IMR-90 (cell line): ENCODE measurements at regions not wholly inside any gene's neighbourhood (a gene's known extent, or its start where the extent isn't known, plus 50 kb on each side); places are given as distances from the start of the nearest gene placed in this dataset.

Experiments
- ATAC-seq: fragments of 200-7000 bp; cut with Tn5 transposase; 2 replicates; pipeline ENCODE4 v1.9.1; 2020; ENCODE audit warnings: low read depth, mild to moderate bottlenecking, moderate library complexity
- BruUV-seq: library from RNA; stranded (reverse); fragments of 400-500 nt; replicated peaks from 2 replicates; lab custom pipeline; 2021; lab: Mats Ljungman, UMichigan
- CTCF ChIA-PET: fragments of 300-600 bp; formaldehyde crosslinking; extraction: SDS; loops from one replicate; lab custom pipeline; 2021; ENCODE audit warnings: antibody characterized with exemption; lab: Yijun Ruan, JAX
- POLR2A ChIA-PET: fragments of 300-600 bp; sonication (Branson Sonifier 250); formaldehyde crosslinking; loops from one replicate; lab custom pipeline; 2022; ENCODE audit warnings: antibody characterized with exemption; ENCODE audit not compliant: unreplicated experiment; lab: Charles Lee
- DNase-seq: peaks from one replicate; pipeline ENCODE4 v3.0.0; 2013
- H2AFZ ChIP-seq: replicated peaks from 2 replicates; pipeline ENCODE3; 2013; ENCODE audit warnings: low read length, mild to moderate bottlenecking; ENCODE audit not compliant: poor library complexity
- H2AK5ac ChIP-seq: 2 replicates; pipeline ENCODE4 v1.6.1; 2013; ENCODE audit warnings: low read depth, low read length, inconsistent platforms
- H2AK9ac ChIP-seq: replicated peaks from 2 replicates; pipeline ENCODE3; 2013; ENCODE audit warnings: mild to moderate bottlenecking, low read depth, low read length, moderate library complexity; ENCODE audit not compliant: poor library complexity
- H2BK120ac ChIP-seq: 2 replicates; pipeline ENCODE4 v1.6.1; 2013; ENCODE audit warnings: low read depth, low read length, inconsistent platforms
- H2BK15ac ChIP-seq: 3 replicates; pipeline ENCODE4 v1.6.1; 2013; ENCODE audit warnings: low read depth, low read length, inconsistent platforms
- H2BK20ac ChIP-seq: 2 replicates; pipeline ENCODE4 v1.6.1; 2013; ENCODE audit warnings: low read depth, mild to moderate bottlenecking, inconsistent platforms, low read length, moderate library complexity
- H2BK5ac ChIP-seq: 2 replicates; pipeline ENCODE4 v1.6.1; 2013; ENCODE audit warnings: mild to moderate bottlenecking, low read depth, low read length, inconsistent platforms; ENCODE audit not compliant: poor library complexity, severe bottlenecking
- H3K14ac ChIP-seq: replicated peaks from 2 replicates; pipeline ENCODE4 v1.6.1; 2013; ENCODE audit warnings: low read depth, low read length, inconsistent platforms
- H3K18ac ChIP-seq: 2 replicates; pipeline ENCODE4 v1.6.1; 2013; ENCODE audit warnings: low read depth, low read length, control low read depth
- H3K23ac ChIP-seq: 2 replicates; pipeline ENCODE4 v1.6.1; 2013; ENCODE audit warnings: low read depth, low read length, inconsistent platforms
- H3K27ac ChIP-seq: 2 replicates; pipeline ENCODE4 v1.5.1; 2013; ENCODE audit warnings: mild to moderate bottlenecking, control low read depth, low read length; ENCODE audit not compliant: insufficient read depth
- H3K27me3 ChIP-seq: 2 replicates; pipeline ENCODE4 v1.6.1; 2013; ENCODE audit warnings: low read length; ENCODE audit not compliant: control insufficient read depth, insufficient read depth
- H3K36me3 ChIP-seq: 2 replicates; pipeline ENCODE4 v1.6.1; 2013; ENCODE audit warnings: low read length, mixed read lengths; ENCODE audit not compliant: control insufficient read depth, insufficient read depth
- H3K4ac ChIP-seq: 2 replicates; pipeline ENCODE4 v1.6.1; 2013; ENCODE audit warnings: low read depth, low read length, inconsistent platforms
- H3K4me1 ChIP-seq: 2 replicates; pipeline ENCODE4 v1.6.1; 2013; ENCODE audit warnings: low read length, mixed read lengths; ENCODE audit not compliant: control insufficient read depth, insufficient read depth
- H3K4me2 ChIP-seq: 2 replicates; pipeline ENCODE4 v1.6.1; 2013; ENCODE audit warnings: low read depth, mild to moderate bottlenecking, control low read depth, low read length, moderate library complexity
- H3K4me3 ChIP-seq: 2 replicates; pipeline ENCODE4 v1.5.1; 2013; ENCODE audit warnings: low read depth, mild to moderate bottlenecking, control low read depth, low read length, moderate library complexity; ENCODE audit not compliant: insufficient read depth
- H3K56ac ChIP-seq: 2 replicates; pipeline ENCODE4 v1.6.1; 2013; ENCODE audit warnings: low read length, inconsistent platforms; ENCODE audit not compliant: insufficient read depth; ENCODE audit errors: extremely low read depth
- H3K79me1 ChIP-seq, 2 experiments: 2 replicates each; pipeline ENCODE4 v1.6.1; 2013; ENCODE audit warnings: low read length in 2 of 2, inconsistent platforms in 1 of 2, low read depth in 1 of 2
- H3K9ac ChIP-seq: 2 replicates; pipeline ENCODE4 v1.6.1; 2013; ENCODE audit warnings: low read depth, low read length, control low read depth
- H3K9me1 ChIP-seq: 2 replicates; pipeline ENCODE4 v1.6.1; 2013; ENCODE audit warnings: low read length, inconsistent platforms; ENCODE audit not compliant: insufficient read depth
- H3K9me3 ChIP-seq: 2 replicates; pipeline ENCODE4 v1.6.1; 2013; ENCODE audit warnings: low read length; ENCODE audit not compliant: control insufficient read depth, insufficient read depth
- H4K20me1 ChIP-seq: 2 replicates; pipeline ENCODE4 v1.6.1; 2013; ENCODE audit warnings: low read length, inconsistent platforms; ENCODE audit not compliant: insufficient read depth
- H4K5ac ChIP-seq: 2 replicates; pipeline ENCODE4 v1.6.1; 2013; ENCODE audit warnings: mild to moderate bottlenecking, low read depth, low read length, control low read depth
- H4K8ac ChIP-seq, 2 experiments: 2 replicates each; pipeline ENCODE4 v1.6.1; 2013; ENCODE audit warnings: low read depth in 2 of 2, low read length in 2 of 2, control low read depth in 1 of 2, inconsistent platforms in 1 of 2
- H4K91ac ChIP-seq: 2 replicates; pipeline ENCODE4 v1.6.1; 2013; ENCODE audit warnings: low read depth, low read length, inconsistent platforms; ENCODE audit not compliant: insufficient read depth
- BHLHE40 ChIP-seq: fragments of 150-350 bp; IDR thresholded peaks from 2 replicates; pipeline ENCODE4 v1.6.1; 2016; ENCODE audit warnings: mild to moderate bottlenecking, low read depth, low read length
- CEBPB ChIP-seq: IDR thresholded peaks from 2 replicates; pipeline ENCODE4 v1.6.1; 2012; ENCODE audit warnings: low read depth, low read length, improper control_type of control experiment
- CHD1 ChIP-seq: IDR thresholded peaks from 2 replicates; pipeline ENCODE4 v1.6.1; 2012; ENCODE audit warnings: low read depth, low read length, improper control_type of control experiment
- CTCF ChIP-seq: conservative IDR thresholded peaks from 2 replicates; pipeline ENCODE4 v1.5.1; 2012; ENCODE audit warnings: mild to moderate bottlenecking, low read depth, low read length, improper control_type of control experiment
- FOS ChIP-seq: fragments of 150-350 bp; IDR thresholded peaks from 2 replicates; pipeline ENCODE4 v1.6.1; 2016; ENCODE audit warnings: low read depth, low read length
- MAFK ChIP-seq: IDR thresholded peaks from 2 replicates; pipeline ENCODE4 v1.6.1; 2012; ENCODE audit warnings: low read depth, low read length, improper control_type of control experiment
- MAZ ChIP-seq: IDR thresholded peaks from 2 replicates; pipeline ENCODE4 v1.6.1; 2012; ENCODE audit warnings: low read depth, mild to moderate bottlenecking, low read length, improper control_type of control experiment, moderate library complexity, borderline replicate concordance
- MXI1 ChIP-seq: IDR thresholded peaks from 2 replicates; pipeline ENCODE4 v1.6.1; 2012; ENCODE audit warnings: low read depth, mild to moderate bottlenecking, low read length, moderate library complexity, borderline replicate concordance
- NFE2L2 ChIP-seq: fragments of 150-350 bp; IDR thresholded peaks from 2 replicates; pipeline ENCODE4 v1.6.1; 2016; ENCODE audit warnings: low read depth, mild to moderate bottlenecking, low read length
- POLR2A ChIP-seq: IDR thresholded peaks from 2 replicates; pipeline ENCODE4 v1.6.1; 2012; ENCODE audit warnings: mild to moderate bottlenecking, low read depth, low read length
- RAD21 ChIP-seq: IDR thresholded peaks from 2 replicates; pipeline ENCODE4 v1.6.1; 2012; ENCODE audit warnings: low read length, improper control_type of control experiment
- RCOR1 ChIP-seq: IDR thresholded peaks from 2 replicates; pipeline ENCODE4 v1.6.1; 2012; ENCODE audit warnings: mild to moderate bottlenecking, low read length, improper control_type of control experiment; ENCODE audit not compliant: insufficient replicate concordance
- RFX5 ChIP-seq: IDR thresholded peaks from 2 replicates; pipeline ENCODE4 v1.8.0; 2012; ENCODE audit warnings: low read depth, mild to moderate bottlenecking, low read length, moderate library complexity
- SMC3 ChIP-seq: fragments of 150-350 bp; IDR thresholded peaks from 2 replicates; pipeline ENCODE4 v1.6.1; 2016; ENCODE audit warnings: low read depth, mild to moderate bottlenecking, antibody characterized with exemption, low read length, moderate library complexity
- USF2 ChIP-seq: fragments of 150-350 bp; IDR thresholded peaks from 2 replicates; pipeline ENCODE4 v1.6.1; 2017; ENCODE audit warnings: mild to moderate bottlenecking, antibody characterized with exemption, low read length, low read depth
- WGBS, 2 experiments: methylation state at CpG; one replicate each; pipeline versions ENCODE4 v1.1.5 to v1.1.7; 2013; ENCODE audit warnings: missing lambda C conversion rate in 2 of 2; ENCODE audit not compliant: insufficient read length in 1 of 2; ENCODE audit errors: extremely low coverage in 2 of 2; 5-methylcytosine and 5-hydroxymethylcytosine counted together
- dilution Hi-C: fragments of 300-500 bp; cut with HindIII; formaldehyde crosslinking; loops from one replicate; pipeline ENCODE4 v1.14.3; 2018; ENCODE audit warnings: low sequenced_read_pairs; ENCODE audit not compliant: unreplicated experiment
- in situ Hi-C: fragments of 300-500 bp; cut with MboI; formaldehyde crosslinking; loops from 3 replicates; pipeline ENCODE4 v1.14.3; 2019; ENCODE audit warnings: low sequenced_read_pairs, inconsistent platforms, mixed read lengths
- intact Hi-C: fragments of 100-400 bp; cut with micrococcal nuclease; formaldehyde crosslinking; loops from 2 replicates; pipeline ENCODE4 v1.10.0; 2022
- TF ChIP-seq, protein P1 (sequence below): fragments of 150-350 bp; IDR thresholded peaks from 2 replicates; pipeline ENCODE4 v1.6.1; 2016; ENCODE audit warnings: low read depth, mild to moderate bottlenecking, low read length, moderate library complexity, borderline replicate concordance

DNA sequence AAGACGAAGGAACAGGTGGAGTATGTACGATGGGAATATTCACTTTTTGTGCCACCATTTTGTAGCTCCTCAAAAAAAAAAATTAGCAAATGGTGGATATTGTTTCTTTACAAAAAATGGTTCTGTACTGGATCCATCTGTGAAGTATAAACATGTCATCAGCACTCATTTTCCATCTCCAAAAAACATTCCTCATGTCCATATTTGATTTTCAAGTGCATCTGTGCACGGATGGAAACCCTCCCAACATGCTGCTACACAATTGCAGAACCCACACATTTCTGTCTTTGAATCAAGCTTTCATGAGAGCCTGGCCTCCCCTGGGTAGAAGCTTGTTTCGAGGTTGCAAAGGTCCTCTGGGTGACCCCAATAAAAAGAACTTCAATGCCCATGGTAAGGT is 59.6 kb upstream of the ZEB2 start:
- CTCF ChIA-PET: no interaction called here
- in situ Hi-C loops (no loop called here), intact Hi-C loops (no loop called here), dilution Hi-C loops (no loop called here)
- Histone ChIP-seq H4K20me1 (no peaks in the 10 kb centered on the region), H4K8ac (no peak overlapping the region), H2BK15ac (no peak overlapping the region), H3K4me3 (no peak overlapping the region), H4K5ac (no peak overlapping the region), H3K79me1 (no peaks in the 10 kb centered on the region), H2AFZ (no peak overlapping the region), H2AK9ac (no peak overlapping the region), H3K36me3 (no peaks in the 10 kb centered on the region), H3K27ac (no peak overlapping the region), H3K4ac (no peak overlapping the region), H2AK5ac (no peak overlapping the region), H3K4me1 (peaks cover 3% of the 10 kb centered on the region; the same call in 1 of the 2 replicates), H3K23ac (no peak overlapping the region), H2BK20ac (no peak overlapping the region), H3K4me2 (no peak overlapping the region), H3K9me1 (no peaks in the 10 kb centered on the region), H3K18ac (no peak overlapping the region), H3K14ac (no peak overlapping the region), H2BK120ac (no peak overlapping the region), H3K9ac (no peak overlapping the region), H3K27me3 (no peaks in the 10 kb centered on the region), H3K56ac (no peak overlapping the region), H2BK5ac (no peak overlapping the region), H3K9me3 (no peaks in the 10 kb centered on the region), H4K91ac (no peak overlapping the region)
- DNase-seq (no peak), ATAC-seq (no peak)
- no TSS peak for BruUV-seq
- POLR2A ChIA-PET: no interaction called here
- TF ChIP-seq MXI1 (no peak), SMC3 (no peak), USF2 (no peak), CEBPB (no peak), RAD21 (no peak), MAZ (no peak), BHLHE40 (no peak), CHD1 (no peak), POLR2A (no peak), MAFK (no peak), CTCF (no peak), FOS (no peak), RFX5 (no peak), RCOR1 (no peak), NFE2L2 (no peak)
- TF ChIP-seq, protein P1, sequence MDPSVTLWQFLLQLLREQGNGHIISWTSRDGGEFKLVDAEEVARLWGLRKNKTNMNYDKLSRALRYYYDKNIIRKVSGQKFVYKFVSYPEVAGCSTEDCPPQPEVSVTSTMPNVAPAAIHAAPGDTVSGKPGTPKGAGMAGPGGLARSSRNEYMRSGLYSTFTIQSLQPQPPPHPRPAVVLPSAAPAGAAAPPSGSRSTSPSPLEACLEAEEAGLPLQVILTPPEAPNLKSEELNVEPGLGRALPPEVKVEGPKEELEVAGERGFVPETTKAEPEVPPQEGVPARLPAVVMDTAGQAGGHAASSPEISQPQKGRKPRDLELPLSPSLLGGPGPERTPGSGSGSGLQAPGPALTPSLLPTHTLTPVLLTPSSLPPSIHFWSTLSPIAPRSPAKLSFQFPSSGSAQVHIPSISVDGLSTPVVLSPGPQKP: no peak
- WGBS, 2 experiments: no CpG with 5 or more reads among the region's 4 CpGs
